Thyroid gland (tissue), 4 donors: ENCODE measurements at regions not wholly inside any gene's neighbourhood (a gene's known extent, or its start where the extent isn't known, plus 50 kb on each side); places are given as distances from the start of the nearest gene placed in this dataset.

Experiments used
- DNase-seq, 2 donors: peaks; one replicate each; pipeline ENCODE4 v3.0.0-alpha.2; 2019
- H3K27ac ChIP-seq, 3 donors: fragments of 200-600 bp; sonication (generic); 1 replicate in 2 of 3; 2 replicates in 1 of 3; pipeline ENCODE4 v1.5.1; 2016 to 2019; ENCODE audit warnings: mild to moderate bottlenecking in 1 of 3, moderate library complexity in 1 of 3
- H3K27me3 ChIP-seq: fragments of 200-600 bp; sonication (generic); one replicate; pipeline ENCODE4 v1.5.1; 2019
- H3K36me3 ChIP-seq, 2 donors: fragments of 200-600 bp; sonication (generic); one replicate each; pipeline ENCODE4 v1.5.1; 2016 to 2019
- H3K4me1 ChIP-seq, 2 donors: fragments of 200-600 bp; sonication (generic); one replicate each; pipeline ENCODE4 v1.5.1; 2017 to 2019
- H3K4me3 ChIP-seq, 3 donors: fragments of 200-600 bp; sonication (generic); replicated peaks in 1 of 3; 1 replicate in 2 of 3; 2 replicates in 1 of 3; pipeline ENCODE4 v1.5.1; 2016; ENCODE audit warnings: mild to moderate bottlenecking in 1 of 3
- H3K9me3 ChIP-seq: fragments of 200-600 bp; sonication (generic); one replicate; pipeline ENCODE4 v1.5.1; 2017
- POLR2A ChIP-seq, 2 donors: fragments of 450-650 bp; IDR thresholded peaks; one replicate each; pipeline ENCODE4 v1.6.1; 2017; ENCODE audit warnings: antibody characterized with exemption in 2 of 2, mild to moderate bottlenecking in 2 of 2, moderate library complexity in 1 of 2
- WGBS, 2 donors: methylation state at CpG; one replicate each; pipeline ENCODE4 v1.1.5; 2017; 5-methylcytosine and 5-hydroxymethylcytosine counted together
- intact Hi-C: fragments of 100-400 bp; cut with DNase I; formaldehyde crosslinking; loops from one replicate; pipeline ENCODE4 v1.15.1; 2023
- TF ChIP-seq, protein P1 (sequence below), 6 experiments: fragments of 200-600 bp in 3 of 6; fragments of 450-650 bp in 3 of 6; sonication (generic) in 3 of 6; IDR thresholded peaks; one replicate each; pipeline ENCODE4 v1.5.1; 2016 to 2019; ENCODE audit warnings: antibody characterized with exemption in 6 of 6, mild to moderate bottlenecking in 2 of 6, inconsistent platforms in 1 of 6, moderate library complexity in 1 of 6

DNA sequence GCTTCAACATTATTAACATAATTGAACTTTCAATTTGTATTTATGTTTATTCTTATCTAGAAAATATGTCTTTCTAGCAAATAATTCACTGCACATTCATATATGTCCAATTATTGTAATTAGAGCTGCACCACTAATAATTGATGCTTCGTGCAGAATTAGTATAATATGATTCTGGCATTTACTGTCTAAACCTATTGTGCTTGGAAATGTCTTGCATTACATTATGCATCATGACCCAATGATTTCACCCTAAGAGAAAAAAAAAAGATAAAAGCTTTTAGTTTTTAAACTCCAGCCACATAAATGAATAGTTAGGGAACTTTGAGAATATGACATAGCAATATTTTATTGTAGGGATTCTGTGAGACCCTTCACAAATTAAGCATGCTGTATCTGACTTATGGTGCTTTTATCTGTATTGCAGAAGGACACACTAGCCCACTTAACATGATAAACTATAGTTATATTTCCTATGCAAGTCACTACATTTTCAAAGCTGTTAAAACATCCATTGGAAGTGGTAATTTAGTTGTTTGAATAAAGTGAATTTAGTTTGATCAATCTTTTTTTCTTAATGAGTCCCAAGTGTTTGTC is 1609.1 kb downstream of the REEP3 start:
- H3K27me3 ChIP-seq: no peaks in the 10 kb centered on the region
- no peak overlapping the region for H3K4me3 ChIP-seq
- DNase-seq: no peak
- intact Hi-C loops: no loop called here
- no peak overlapping the region for H3K27ac ChIP-seq
- WGBS, 2 donors: 72 to 75% methylated on average over 1 of the region's 1 CpG
- no peaks in the 10 kb centered on the region for H3K36me3 ChIP-seq
- TF ChIP-seq POLR2A (IDR thresholded peaks at IDR 0.05): no peak
- TF ChIP-seq, protein P1, sequence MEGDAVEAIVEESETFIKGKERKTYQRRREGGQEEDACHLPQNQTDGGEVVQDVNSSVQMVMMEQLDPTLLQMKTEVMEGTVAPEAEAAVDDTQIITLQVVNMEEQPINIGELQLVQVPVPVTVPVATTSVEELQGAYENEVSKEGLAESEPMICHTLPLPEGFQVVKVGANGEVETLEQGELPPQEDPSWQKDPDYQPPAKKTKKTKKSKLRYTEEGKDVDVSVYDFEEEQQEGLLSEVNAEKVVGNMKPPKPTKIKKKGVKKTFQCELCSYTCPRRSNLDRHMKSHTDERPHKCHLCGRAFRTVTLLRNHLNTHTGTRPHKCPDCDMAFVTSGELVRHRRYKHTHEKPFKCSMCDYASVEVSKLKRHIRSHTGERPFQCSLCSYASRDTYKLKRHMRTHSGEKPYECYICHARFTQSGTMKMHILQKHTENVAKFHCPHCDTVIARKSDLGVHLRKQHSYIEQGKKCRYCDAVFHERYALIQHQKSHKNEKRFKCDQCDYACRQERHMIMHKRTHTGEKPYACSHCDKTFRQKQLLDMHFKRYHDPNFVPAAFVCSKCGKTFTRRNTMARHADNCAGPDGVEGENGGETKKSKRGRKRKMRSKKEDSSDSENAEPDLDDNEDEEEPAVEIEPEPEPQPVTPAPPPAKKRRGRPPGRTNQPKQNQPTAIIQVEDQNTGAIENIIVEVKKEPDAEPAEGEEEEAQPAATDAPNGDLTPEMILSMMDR (IDR thresholded peaks at IDR 0.05): no peak
- no peaks in the 10 kb centered on the region for H3K4me1 ChIP-seq
- H3K9me3 ChIP-seq: no peaks in the 10 kb centered on the region

DNA sequence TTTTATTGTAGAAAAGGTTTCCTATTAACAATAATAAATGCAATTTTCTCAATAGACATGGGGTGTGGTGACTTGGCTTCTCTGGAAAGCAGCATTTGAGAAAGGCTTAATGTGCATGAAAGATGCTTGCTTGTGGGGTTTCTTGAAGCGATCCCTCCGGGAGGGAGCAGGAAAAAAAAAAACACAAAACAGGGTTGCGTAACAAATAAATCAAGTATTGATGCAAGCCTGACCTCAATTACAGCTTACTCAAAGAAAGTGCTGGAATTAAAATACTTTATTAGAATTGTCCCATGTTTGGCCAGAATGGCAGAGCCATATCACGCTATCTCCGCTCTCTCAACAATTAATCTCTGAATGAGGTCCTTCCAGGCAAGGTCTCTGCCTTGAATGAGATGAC is 1612.5 kb downstream of the REEP3 start:
- DNase-seq: no peak
- no peaks in the 10 kb centered on the region for H3K27me3 ChIP-seq
- WGBS, 2 donors: 94 to 95% methylated on average over 5 of the region's 5 CpGs
- H3K27ac ChIP-seq: no peak overlapping the region
- H3K4me3 ChIP-seq: no peak overlapping the region
- H3K9me3 ChIP-seq: no peaks in the 10 kb centered on the region
- no peaks in the 10 kb centered on the region for H3K4me1 ChIP-seq
- TF ChIP-seq, protein P1 (IDR thresholded peaks at IDR 0.05): no peak
- no peak for TF ChIP-seq POLR2A (IDR thresholded peaks at IDR 0.05)
- H3K36me3 ChIP-seq: no peaks in the 10 kb centered on the region
- intact Hi-C loops: no loop called here

DNA sequence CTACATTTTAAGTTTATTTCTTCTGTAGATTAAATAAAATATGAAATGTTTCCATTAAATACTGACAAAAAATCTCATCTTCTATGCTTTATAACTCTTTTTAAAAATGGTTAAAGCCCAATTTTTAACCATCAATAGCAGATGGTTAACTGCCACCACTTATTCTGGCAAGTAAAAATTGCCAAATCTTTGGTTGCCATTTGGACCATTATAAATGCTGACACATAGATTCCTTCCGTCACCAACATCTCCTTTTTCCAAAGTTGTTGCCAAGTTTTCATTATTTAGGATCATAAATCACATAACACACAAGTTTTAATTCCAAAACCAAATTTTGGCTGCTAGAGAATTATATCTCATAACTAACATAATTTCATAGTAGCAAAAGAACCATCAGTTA is 1614.3 kb downstream of the REEP3 start:
- H3K9me3 ChIP-seq: no peaks in the 10 kb centered on the region
- H3K4me3 ChIP-seq: no peak overlapping the region
- TF ChIP-seq POLR2A (IDR thresholded peaks at IDR 0.05): no peak
- TF ChIP-seq, protein P1 (IDR thresholded peaks at IDR 0.05): no peak
- H3K4me1 ChIP-seq: no peaks in the 10 kb centered on the region
- H3K27me3 ChIP-seq: no peaks in the 10 kb centered on the region
- intact Hi-C loops: no loop called here
- WGBS, 2 donors: 73 to 82% methylated on average over 1 of the region's 1 CpG
- H3K27ac ChIP-seq: no peak overlapping the region
- H3K36me3 ChIP-seq: no peaks in the 10 kb centered on the region
- no peak for DNase-seq

DNA sequence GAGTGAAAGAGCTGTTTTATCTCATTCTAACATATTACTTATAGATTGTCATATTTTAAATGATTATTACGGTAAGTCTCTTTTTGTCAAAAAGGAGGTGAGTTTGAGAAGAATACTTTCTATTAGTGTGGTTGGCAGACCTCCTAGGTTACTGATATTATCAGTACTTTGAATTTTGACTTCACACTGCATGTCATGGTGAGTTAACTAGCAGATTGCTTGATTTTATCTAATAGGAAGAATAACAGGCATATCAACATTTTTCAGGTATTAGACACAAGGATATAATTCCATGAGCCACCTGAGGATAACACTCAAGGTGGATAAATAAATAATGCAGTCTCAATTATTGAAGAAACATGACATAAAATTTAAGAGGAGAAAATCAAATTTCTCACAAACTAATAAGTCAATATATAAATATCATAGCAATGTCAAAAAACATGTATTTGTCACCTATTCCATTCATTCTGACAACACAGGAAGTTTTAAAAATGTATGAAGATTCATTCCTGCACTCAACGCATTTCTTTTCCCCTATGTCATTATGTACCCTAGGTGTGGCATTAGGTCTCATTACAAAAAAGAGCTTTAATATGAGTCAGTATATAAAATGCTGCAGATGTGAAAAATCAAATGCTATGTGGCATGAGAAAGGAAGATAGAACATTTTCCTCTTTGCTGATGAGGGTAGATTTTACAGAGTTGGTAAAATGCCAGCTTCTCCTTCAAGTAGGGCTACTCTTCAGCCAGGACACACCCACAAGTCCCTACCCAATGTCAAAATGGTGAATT is 1621.6 kb downstream of the REEP3 start:
- 84 to 90% methylated on average over 2 of the region's 2 CpGs for WGBS, 2 donors

DNA sequence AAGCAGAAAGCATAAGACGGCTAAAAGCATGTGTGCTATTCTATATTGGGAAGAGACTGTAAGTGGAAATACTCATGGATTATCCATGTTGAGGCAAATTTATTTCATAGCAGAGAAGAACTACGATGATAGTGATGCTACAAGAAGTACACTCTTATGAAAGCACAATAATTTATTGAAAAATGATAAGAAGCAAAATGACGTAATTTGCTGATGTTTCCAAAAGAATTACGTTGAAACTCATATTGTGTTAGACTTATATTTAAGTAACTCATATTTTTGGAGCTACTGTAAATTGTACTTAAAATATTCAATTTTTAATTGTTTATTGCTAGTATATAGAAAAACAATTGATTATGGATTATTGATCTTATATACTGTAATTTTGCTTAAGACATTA is 1622.5 kb downstream of the REEP3 start:
- intact Hi-C loops: no loop called here
- H3K9me3 ChIP-seq: no peaks in the 10 kb centered on the region
- no peaks in the 10 kb centered on the region for H3K27me3 ChIP-seq
- TF ChIP-seq POLR2A (IDR thresholded peaks at IDR 0.05): no peak
- DNase-seq: no peak
- H3K27ac ChIP-seq: no peak overlapping the region
- H3K4me1 ChIP-seq: no peaks in the 10 kb centered on the region
- no peak overlapping the region for H3K4me3 ChIP-seq
- no peaks in the 10 kb centered on the region for H3K36me3 ChIP-seq
- WGBS, 2 donors: 93% methylated on average over 4 of the region's 4 CpGs

More for the DNA sequence above, 1621.6 kb downstream of the REEP3 start:
- TF ChIP-seq, protein P1 (IDR thresholded peaks at IDR 0.05): no peak
- TF ChIP-seq POLR2A (IDR thresholded peaks at IDR 0.05): no peak
- Histone ChIP-seq H3K27me3 (no peaks in the 10 kb centered on the region), H3K27ac (no peak overlapping the region), H3K9me3 (no peaks in the 10 kb centered on the region), H3K36me3 (no peaks in the 10 kb centered on the region), H3K4me3 (no peak overlapping the region), H3K4me1 (no peaks in the 10 kb centered on the region)
- intact Hi-C loops: no loop called here
- no peak for DNase-seq
